ENCODE measurements at regions not wholly inside any gene's neighbourhood (a gene's known extent, or its start where the extent isn't known, plus 50 kb on each side); places are given as distances from the start of the nearest gene placed in this dataset.

GRCh38 chr6:14283600-14284235, 166.1 kb downstream of the CD83 start:
- peak; percentile 39 for DNase-seq (ENCODE audit: low read depth)
- H3K4me3 ChIP-seq (ENCODE audit: low read depth, low read length) = no peak overlapping the region
- peak; percentile 69 for TF ChIP-seq CTCF (conservative IDR thresholded peaks at IDR 0.05; ENCODE audit: low read depth, low read length)

- no peak for DNase-seq (ENCODE audit: low read depth)
- no peak overlapping the region for H3K4me3 ChIP-seq (ENCODE audit: low read depth, low read length)
- TF ChIP-seq CTCF (conservative IDR thresholded peaks at IDR 0.05; ENCODE audit: low read depth, low read length) = no peak
These were observed 167.5 kb downstream of the CD83 start for GRCh38 chr6:14284969-14285590.

GRCh38 chr6:14286144-14286543, 168.6 kb downstream of the CD83 start:
- no peak overlapping the region for H3K4me3 ChIP-seq (ENCODE audit: low read depth, low read length)
- TF ChIP-seq CTCF (conservative IDR thresholded peaks at IDR 0.05; ENCODE audit: low read depth, low read length) = no peak
- DNase-seq (ENCODE audit: low read depth) = no peak

- no peak overlapping the region for H3K4me3 ChIP-seq (ENCODE audit: low read depth, low read length)
- DNase-seq (ENCODE audit: low read depth) = no peak
- TF ChIP-seq CTCF (conservative IDR thresholded peaks at IDR 0.05; ENCODE audit: low read depth, low read length) = no peak
These were observed 169.3 kb downstream of the CD83 start for GRCh38 chr6:14286634-14287428.

- H3K4me3 ChIP-seq (ENCODE audit: low read depth, low read length) = no peak overlapping the region
- TF ChIP-seq CTCF (conservative IDR thresholded peaks at IDR 0.05; ENCODE audit: low read depth, low read length) = no peak
- no peak for DNase-seq (ENCODE audit: low read depth)
These were observed 170.1 kb downstream of the CD83 start for GRCh38 chr6:14287707-14288106.

- no peak overlapping the region for H3K4me3 ChIP-seq (ENCODE audit: low read depth, low read length)
- DNase-seq (ENCODE audit: low read depth) = no peak
- TF ChIP-seq CTCF (conservative IDR thresholded peaks at IDR 0.05; ENCODE audit: low read depth, low read length) = no peak
These were observed 171.3 kb downstream of the CD83 start for GRCh38 chr6:14288910-14289309.

Data from epithelial cell of proximal tubule (primary cell).